ENCODE measurements at regions not wholly inside any gene's neighbourhood (a gene's known extent, or its start where the extent isn't known, plus 50 kb on each side); places are given as distances from the start of the nearest gene placed in this dataset.

GRCh38 chr3:189118896-189119295 lies 52.9 kb upstream of the TPRG1 start:
- no peak for DNase-seq

GRCh38 chr3:189119950-189120349 lies 51.8 kb upstream of the TPRG1 start:
- no peak for DNase-seq

- DNase-seq = no peak
Observed at GRCh38 chr3:189121092-189121491, 50.7 kb upstream of the TPRG1 start.
